HG03460 (cell line): ENCODE measurements at regions not wholly inside any gene's neighbourhood (a gene's known extent, or its start where the extent isn't known, plus 50 kb on each side); places are given as distances from the start of the nearest gene placed in this dataset.

Experiments
- ATAC-seq: cut with Tn5 transposase; IDR thresholded peaks from one replicate; pipeline ENCODE4 v1.9.1; 2021; ENCODE audit not compliant: unreplicated experiment

GRCh38 chr4:106454021-106454420, 85.4 kb upstream of the GIMD1 start:
- ATAC-seq = no peak

DNA sequence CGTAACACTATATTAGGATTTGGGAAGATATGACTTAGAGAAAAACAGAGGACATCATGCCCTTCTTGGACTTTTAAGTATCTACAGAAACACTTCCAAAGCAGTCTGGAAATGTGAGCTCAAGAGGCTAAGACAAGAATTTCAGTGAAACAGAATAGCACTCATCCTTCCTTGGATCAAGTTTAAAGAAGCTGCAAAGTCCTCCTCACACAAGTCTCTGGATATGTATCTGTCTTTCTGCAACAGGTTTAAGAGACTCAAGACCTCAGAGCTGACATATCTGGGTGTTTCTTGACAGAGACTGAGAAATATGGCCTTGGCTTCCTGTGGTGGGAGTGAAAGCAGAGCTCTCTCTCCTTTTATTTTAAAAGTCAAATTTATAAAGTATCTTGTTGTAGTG, 82.5 kb upstream of the GIMD1 start:
- no peak for ATAC-seq

- ATAC-seq = no peak
These were observed 81.7 kb upstream of the GIMD1 start for GRCh38 chr4:106450249-106450648.

- no peak for ATAC-seq
These were observed 76.0 kb upstream of the GIMD1 start for GRCh38 chr4:106444557-106444956.

GRCh38 chr4:106430797-106431196, 62.2 kb upstream of the GIMD1 start:
- no peak for ATAC-seq

GRCh38 chr4:106429885-106430284, 61.3 kb upstream of the GIMD1 start:
- no peak for ATAC-seq

- no peak for ATAC-seq
These were observed 57.5 kb upstream of the GIMD1 start for GRCh38 chr4:106426069-106426468.

DNA sequence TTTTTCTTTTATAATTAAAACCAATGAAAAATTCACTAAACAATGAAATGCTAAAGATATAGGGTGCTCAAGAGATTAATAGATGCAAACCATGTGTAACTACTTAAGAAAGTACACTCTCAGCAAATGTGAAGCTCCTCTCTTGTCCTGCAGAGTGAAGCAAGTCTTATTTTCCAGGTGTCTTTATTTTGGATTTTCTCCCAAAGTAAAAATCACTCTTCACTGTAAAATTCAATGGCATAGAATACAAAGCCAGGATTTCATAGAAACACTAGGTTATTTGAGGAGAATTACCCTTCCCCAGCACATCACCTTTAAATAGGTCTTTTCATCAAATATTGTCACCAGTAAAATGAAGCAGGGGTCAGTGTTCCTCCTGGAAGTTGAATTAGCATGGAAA, 57.0 kb upstream of the GIMD1 start:
- no peak for ATAC-seq

DNA sequence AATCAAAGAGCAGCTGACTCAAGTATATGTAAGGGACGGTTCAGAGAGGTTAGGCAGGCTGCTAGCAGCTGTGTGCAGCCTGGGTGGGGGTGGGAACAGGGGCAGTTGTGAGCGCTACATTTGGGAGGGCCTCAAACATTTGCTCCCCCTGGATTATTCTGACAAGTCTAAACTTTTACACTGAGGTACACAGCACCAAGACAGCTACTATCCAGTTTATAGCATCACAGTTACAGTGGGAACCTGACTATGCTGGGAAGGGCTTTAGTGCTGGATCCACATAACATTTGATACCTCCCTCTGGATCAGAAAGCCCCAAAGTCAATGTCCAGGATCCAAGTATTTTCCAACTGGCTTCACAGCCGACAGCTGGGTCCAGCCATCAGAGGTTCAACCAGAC, 55.8 kb upstream of the GIMD1 start:
- no peak for ATAC-seq

DNA sequence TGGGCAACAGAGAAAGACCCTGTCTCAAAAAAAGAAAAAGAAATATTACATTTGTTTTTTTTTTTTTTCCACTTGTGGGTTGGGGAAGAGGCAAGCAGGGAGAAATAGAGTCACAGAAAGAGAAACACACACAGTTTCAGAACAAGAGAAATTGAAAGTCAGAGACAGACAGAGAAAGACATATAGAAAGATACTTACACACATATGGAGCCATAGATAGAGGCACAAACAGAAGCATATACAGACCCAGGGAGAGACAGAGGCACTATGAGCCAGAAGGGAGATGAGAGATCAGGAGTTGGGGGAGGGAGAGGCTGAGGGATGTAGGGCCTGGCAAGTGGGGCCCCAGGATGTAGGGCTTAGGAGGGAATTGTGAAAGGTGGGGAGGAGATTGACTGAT, 55.2 kb upstream of the GIMD1 start:
- ATAC-seq = no peak

DNA sequence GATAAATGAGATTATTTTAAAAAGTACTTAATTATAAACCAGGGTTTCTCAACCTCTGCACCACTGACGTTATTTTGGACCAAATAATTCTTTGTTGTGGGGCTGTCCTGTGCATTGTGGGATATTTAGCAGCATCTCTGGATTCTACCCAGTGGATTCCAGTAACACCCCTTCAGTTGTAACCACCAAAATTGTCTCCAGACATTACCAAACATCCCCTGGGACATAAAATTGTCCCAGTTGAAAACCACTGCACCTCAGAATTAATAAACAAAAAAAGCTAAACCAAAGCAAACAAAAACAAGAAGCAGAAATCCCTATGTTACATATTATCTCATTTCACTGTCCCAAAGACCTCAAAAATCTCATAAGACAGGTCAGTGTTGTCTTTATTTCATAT, 54.2 kb upstream of the GIMD1 start:
- no peak for ATAC-seq

DNA sequence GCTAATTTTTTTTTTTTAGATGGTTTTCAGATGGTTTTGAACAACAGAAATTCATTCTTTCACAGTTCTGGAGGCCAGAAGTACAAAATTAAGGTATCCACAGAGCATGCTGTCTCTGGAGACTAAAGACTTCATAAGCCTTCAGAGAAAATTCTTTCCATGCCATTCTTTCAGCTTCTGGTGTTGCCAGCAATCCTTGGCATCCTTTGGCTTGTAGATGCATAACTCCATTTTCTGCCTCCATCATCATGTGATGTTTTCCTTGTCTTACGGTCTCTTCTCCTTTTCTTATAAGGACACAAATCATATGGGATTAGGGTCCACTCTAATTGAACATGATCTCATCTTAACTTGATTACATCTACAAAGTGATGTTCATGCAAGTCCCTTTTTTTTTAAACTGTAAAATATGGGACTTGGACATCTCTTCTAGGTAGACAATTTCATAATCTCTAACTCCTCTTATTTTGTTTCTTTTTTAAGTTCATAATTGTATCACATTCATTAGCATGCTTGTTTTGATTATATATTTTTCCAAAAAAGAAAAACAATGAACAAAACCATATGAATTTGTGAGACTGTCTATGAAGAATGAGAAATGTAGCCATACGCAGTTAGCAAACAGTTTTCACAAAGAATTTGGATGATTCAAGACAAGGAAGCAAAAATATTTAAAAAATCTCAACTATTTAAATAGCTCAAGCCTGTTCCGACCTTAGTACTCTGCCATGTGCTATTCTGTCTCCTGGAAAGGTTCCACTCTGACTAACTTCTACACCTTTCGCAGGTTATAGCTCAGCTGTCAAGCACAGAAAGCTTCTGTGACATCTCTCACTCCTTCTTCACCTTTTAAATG, 53.1 kb upstream of the GIMD1 start:
- no peak for ATAC-seq

- ATAC-seq = no peak
These were observed 49.9 kb upstream of the GIMD1 start for GRCh38 chr4:106418444-106418843.
